ENCODE measurements at regions not wholly inside any gene's neighbourhood (a gene's known extent, or its start where the extent isn't known, plus 50 kb on each side); places are given as distances from the start of the nearest gene placed in this dataset.

- intact Hi-C loops (cut with DNase I) = no loop called here
- H3K27me3 ChIP-seq = no peaks in the 10 kb centered on the region
- WGBS, 2 donors = 49% methylated on average over 2 of the region's 2 CpGs
- no peak for DNase-seq
- no peak for TF ChIP-seq CTCF (IDR thresholded peaks at IDR 0.05)
- TF ChIP-seq POLR2A (IDR thresholded peaks at IDR 0.05) = no peak
- no peaks in the 10 kb centered on the region for H3K4me1 ChIP-seq
- no peak overlapping the region for H3K27ac ChIP-seq
- H3K36me3 ChIP-seq (replicated peaks in 1 of 2; ENCODE audit: insufficient read depth in 1 of 2, low read depth in 2 of 2) = no peaks in the 10 kb centered on the region
- no peak overlapping the region for H3K4me3 ChIP-seq
- ATAC-seq = no peak
- no peaks in the 10 kb centered on the region for H3K9me3 ChIP-seq
Observed at GRCh38 chr3:73225991-73226390, 164.5 kb downstream of the EBLN2 start.

DNA sequence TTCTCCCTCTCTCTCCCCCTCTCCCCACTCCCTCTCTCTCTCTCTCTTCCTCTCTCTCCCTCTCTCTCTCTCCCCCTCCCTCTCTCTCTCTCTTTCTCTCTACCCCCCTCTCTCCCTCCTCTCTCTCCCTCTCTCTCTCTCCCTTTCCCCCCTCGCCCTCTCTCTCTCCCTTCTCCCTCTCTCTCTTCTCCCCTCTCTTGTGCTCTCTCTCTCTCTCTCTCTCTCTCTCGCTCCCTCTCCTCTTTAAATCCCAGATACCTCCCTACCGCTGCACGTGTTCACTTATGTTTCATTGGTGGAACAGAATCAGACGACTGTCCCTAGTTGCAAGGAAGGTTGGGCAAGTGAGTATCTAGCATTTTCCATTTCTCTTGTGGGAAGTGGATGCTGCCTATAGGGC, 166.5 kb downstream of the EBLN2 start:
- Histone ChIP-seq H3K36me3 (replicated peaks in 1 of 2; ENCODE audit: insufficient read depth in 1 of 2, low read depth in 2 of 2) (no peaks in the 10 kb centered on the region), H3K27me3 (no peaks in the 10 kb centered on the region), H3K9me3 (no peaks in the 10 kb centered on the region), H3K4me3 (no peak overlapping the region), H3K27ac (no peak overlapping the region), H3K4me1 (no peaks in the 10 kb centered on the region)
- WGBS, 2 donors = 70 to 71% methylated on average over 4 to 5 of the region's 5 CpGs
- no peak for DNase-seq
- no peak for ATAC-seq
- TF ChIP-seq CTCF (IDR thresholded peaks at IDR 0.05) (no peak), POLR2A (IDR thresholded peaks at IDR 0.05) (no peak)
- intact Hi-C loops (cut with DNase I) = no loop called here

DNA sequence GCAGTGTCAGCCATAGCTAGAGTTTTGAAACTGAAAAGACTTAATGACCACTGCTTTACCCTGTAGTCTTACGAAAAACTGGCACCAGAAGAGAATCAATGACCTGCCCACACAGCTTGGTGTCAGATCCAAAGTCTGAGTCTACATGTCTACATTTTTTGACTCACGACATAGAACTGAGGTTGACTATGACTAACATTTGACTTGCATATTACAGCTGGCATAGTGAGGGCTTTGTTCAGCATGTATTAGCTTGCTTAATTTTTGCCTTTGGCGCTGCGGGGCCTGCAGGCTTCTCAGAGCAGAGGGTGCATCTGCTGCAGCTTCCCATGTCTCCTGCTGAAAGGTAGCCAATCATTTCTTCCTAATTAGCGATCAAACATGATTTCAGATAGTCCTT, 167.0 kb downstream of the EBLN2 start:
- H3K27me3 ChIP-seq = no peaks in the 10 kb centered on the region
- 83 to 84% methylated on average over 5 of the region's 5 CpGs for WGBS, 2 donors
- H3K27ac ChIP-seq = no peak overlapping the region
- DNase-seq (no peak), ATAC-seq (no peak)
- H3K9me3 ChIP-seq = no peaks in the 10 kb centered on the region
- TF ChIP-seq POLR2A (IDR thresholded peaks at IDR 0.05) = no peak
- no peak for TF ChIP-seq CTCF (IDR thresholded peaks at IDR 0.05)
- no peaks in the 10 kb centered on the region for H3K36me3 ChIP-seq (replicated peaks in 1 of 2; ENCODE audit: insufficient read depth in 1 of 2, low read depth in 2 of 2)
- no peak overlapping the region for H3K4me3 ChIP-seq
- intact Hi-C loops (cut with DNase I) = no loop called here
- H3K4me1 ChIP-seq = no peaks in the 10 kb centered on the region

- no peaks in the 10 kb centered on the region for H3K4me1 ChIP-seq
- H3K36me3 ChIP-seq (replicated peaks in 1 of 2; ENCODE audit: insufficient read depth in 1 of 2, low read depth in 2 of 2) = no peaks in the 10 kb centered on the region
- TF ChIP-seq POLR2A (IDR thresholded peaks at IDR 0.05) = no peak
- TF ChIP-seq CTCF (IDR thresholded peaks at IDR 0.05) = no peak
- intact Hi-C loops (cut with DNase I) = no loop called here
- ATAC-seq = no peak
- H3K27me3 ChIP-seq = no peaks in the 10 kb centered on the region
- 53 to 54% methylated on average over 8 of the region's 8 CpGs for WGBS, 2 donors
- H3K9me3 ChIP-seq = no peaks in the 10 kb centered on the region
- H3K27ac ChIP-seq = no peak overlapping the region
- DNase-seq = no peak
- H3K4me3 ChIP-seq = no peak overlapping the region
Observed at GRCh38 chr3:73228959-73229358, 167.5 kb downstream of the EBLN2 start.

GRCh38 chr3:73234354-73235014, 173.0 kb downstream of the EBLN2 start:
- no peak for DNase-seq
- no peak overlapping the region for H3K4me3 ChIP-seq
- intact Hi-C loops (cut with DNase I) = no loop called here

More at GRCh38 chr3:73234354-73235014, 173.0 kb downstream of the EBLN2 start:
- no peak overlapping the region for H3K27ac ChIP-seq
- 82 to 90% methylated on average over 4 of the region's 4 CpGs for WGBS, 2 donors
- no peaks in the 10 kb centered on the region for H3K4me1 ChIP-seq
- ATAC-seq = no peak
- TF ChIP-seq CTCF (IDR thresholded peaks at IDR 0.05) (no peak), POLR2A (IDR thresholded peaks at IDR 0.05) (no peak)
- H3K27me3 ChIP-seq = no peaks in the 10 kb centered on the region
- no peaks in the 10 kb centered on the region for H3K36me3 ChIP-seq (replicated peaks in 1 of 2; ENCODE audit: insufficient read depth in 1 of 2, low read depth in 2 of 2)
- no peaks in the 10 kb centered on the region for H3K9me3 ChIP-seq

Measured in body of pancreas (tissue), 4 donors.